NCI-H82 treated with DMSO at 0.1 percent for 48 hours (cell line): ENCODE measurements at regions not wholly inside any gene's neighbourhood (a gene's known extent, or its start where the extent isn't known, plus 50 kb on each side); places are given as distances from the start of the nearest gene placed in this dataset.
"Not testable (repeated sequence)": the region's sequence is repeated elsewhere in the genome, so short reads cannot be mapped to it uniquely, and the experiment has no call there.

Source experiments
- DNase-seq: peaks from one replicate; lab custom pipeline; 2025; ENCODE audit not compliant: unreplicated experiment; lab: John Stamatoyannopoulos, UW

DNA sequence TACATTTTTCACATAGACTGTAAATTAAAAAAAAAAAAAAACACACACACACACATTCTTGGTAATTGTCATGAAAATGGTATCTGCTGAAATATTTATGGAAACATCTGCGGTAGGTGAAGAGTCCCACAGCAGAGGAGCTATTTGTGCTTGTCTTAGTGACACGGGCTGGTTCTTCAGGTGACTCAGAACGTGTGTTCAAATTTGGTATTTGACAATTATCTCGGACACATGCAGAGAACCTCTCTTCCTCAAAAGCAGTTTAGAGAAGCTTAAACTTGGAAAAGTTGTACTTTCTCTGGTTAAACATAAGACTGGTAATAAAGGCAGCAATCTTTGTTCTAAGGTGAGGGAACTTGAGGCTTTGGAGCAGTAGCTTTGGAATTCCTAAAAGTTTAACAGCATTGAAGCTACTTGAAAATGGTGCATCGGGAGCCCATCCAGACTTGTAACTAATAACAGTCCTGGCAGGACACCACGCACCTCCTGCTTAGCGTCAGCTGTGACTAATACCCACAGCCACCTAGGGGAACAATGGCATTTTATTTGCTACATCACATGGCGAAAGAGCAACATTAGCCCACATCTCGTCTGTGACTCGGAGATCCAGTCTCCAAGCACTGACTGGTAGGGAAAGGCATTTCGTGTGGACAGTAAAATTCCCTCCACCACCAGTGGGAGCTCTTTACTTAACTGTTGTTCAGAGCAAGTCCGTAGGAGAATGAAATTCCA is 1505.1 kb upstream of the SLC10A2 start:
- peak; percentile 59 for DNase-seq

DNA sequence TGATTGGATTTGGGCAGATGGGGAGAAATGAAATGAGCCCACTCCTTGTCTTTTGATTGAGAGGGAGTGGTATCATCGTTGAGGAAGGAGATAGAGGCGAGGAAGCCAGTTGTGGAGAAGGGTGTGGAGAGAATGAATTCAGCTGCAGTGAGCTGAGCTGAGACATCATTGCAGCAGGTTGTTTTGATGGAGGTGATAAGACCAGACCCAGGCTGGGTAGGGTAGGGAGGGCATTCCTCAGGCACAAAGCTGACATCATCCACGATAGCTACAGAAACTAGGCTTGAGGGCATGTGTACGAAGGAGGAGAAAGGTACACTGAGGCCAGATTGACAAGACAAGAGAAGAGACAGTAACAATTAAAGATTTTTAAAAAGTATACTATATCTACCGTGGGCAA is 1500.9 kb upstream of the SLC10A2 start:
- DNase-seq = no peak

DNA sequence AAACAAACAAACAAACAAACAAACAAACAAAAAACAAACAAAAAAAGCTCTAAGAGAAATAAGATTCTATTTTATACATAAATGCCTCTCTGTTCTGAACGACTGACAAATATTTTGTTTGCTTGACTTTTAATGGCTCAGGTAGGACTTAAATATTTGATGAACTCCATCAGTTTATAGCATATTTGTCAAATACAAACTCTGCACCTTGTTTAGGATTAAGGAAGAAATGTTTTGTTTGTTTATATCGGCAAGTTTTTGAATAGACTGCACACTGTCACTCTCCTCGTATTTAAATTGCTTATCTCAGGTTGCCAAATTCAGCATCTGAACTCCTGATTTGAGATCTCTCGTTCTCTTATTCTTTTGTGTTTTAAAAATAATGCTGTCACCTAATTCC is 1499.7 kb upstream of the SLC10A2 start:
- DNase-seq = no peak

DNA sequence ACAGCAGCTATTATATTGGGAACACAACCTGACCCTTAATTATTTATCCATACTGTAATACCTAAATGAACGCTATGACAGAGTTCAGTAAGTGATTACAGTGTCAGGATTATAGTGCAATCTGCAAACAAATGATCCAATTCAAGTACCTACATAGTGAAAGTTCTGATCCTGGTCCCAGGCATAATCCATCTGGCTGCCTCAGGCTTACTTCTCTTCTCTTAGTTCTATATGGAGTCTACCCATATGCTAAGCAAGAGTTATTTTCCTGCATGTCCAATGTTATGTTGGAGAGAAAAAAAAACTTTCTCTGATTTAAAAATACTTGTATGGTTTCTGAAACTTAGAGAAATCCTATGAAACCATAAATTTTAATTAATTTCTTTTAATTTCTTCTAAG is 1487.7 kb upstream of the SLC10A2 start:
- DNase-seq = peak; percentile 45

- no peak for DNase-seq
These were observed 1487.0 kb upstream of the SLC10A2 start for GRCh38 chr13:104553186-104553585.

DNA sequence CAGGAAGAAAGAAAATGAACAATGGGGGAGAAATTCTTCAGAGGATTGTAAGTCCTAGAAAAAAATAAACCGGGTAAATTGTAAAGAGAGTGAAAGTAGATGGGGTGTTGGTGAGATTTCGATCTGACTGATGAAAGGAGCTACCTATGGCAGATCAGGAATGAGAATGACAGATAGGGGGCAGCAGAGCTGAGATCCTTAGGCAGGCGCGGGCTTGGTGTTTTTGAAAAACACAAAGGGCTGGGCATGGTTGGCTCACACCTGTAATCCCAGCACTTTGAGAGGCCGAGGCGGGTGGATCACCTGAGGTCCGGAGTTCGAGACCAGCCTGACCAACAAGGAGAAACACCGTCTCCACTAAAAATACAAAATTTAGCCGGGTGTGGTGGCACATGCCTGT is 1468.6 kb upstream of the SLC10A2 start:
- DNase-seq = no peak

DNA sequence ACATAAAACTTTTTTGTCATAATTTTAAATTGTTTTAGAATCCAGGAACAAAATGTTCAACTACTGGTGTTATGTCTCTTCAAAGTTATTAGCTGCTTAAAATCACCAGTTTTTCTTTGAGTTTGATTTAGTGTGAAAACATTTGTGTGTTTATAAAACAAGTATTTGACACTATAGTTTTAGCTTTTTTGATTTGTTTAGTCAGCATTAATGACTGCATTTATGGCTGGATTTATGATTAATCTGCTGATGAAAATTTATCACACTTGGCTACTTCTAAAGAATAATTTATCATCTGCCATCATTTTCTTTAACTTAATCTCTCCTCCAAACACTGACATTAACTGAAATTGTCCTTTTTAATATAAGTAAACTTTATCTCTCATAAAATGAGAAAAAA is 1465.9 kb upstream of the SLC10A2 start:
- DNase-seq = no peak

DNA sequence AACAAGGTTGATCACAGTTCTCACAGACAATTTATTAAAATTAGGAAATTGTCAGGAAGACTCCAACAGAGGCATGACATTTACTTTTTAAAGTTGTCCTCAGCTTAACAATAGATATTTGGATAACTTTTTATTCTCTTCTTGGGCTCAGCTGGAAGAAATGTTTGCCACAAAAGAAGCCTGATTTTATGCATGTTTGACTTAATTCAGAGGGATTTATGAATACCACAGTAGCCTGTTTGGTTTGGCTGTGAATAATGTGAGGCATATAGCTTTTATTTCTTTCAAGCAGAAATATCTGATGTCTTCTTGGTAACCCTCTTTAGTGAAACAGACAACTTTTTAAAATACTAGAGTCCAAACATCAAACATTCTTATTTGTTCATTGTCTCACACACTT is 1464.5 kb upstream of the SLC10A2 start:
- DNase-seq = no peak

DNA sequence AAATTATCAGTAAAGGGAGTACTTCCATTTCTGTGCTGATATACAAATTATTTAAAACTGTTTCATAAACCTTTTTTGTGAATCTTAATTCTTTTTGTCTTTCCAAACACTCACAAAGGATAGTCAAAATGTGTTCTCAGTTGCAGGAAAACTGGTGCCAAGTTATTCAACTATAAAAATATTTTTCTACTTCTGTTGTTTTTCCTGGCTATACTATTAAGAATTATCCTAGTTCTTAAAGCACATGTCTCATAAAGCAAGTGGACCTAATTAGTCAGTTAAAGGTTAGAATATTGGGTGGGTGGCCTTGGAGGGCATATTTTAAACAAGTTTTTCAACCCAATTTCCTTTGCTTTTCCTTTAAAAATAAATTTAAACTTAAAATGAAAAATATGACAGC is 1460.3 kb upstream of the SLC10A2 start:
- DNase-seq = no peak

DNA sequence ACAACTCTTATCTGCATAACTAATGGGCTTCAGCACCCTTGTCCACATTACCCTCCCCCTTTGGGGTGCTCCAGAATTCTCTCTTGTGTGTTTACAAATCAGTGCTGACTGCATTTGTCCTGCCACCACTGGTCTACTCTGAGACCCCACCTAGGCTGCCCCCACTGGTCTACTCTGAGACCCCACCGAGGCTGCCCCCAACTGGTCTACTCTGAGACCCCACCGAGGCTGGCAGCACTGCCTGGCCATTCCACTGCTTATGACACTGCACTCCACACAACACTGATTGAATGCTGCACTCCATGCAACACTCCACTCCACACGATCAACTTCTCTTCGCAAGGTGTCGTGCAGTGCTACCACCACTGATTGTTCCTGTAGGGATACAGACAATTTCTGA is 1459.2 kb upstream of the SLC10A2 start:
- DNase-seq = no peak

DNA sequence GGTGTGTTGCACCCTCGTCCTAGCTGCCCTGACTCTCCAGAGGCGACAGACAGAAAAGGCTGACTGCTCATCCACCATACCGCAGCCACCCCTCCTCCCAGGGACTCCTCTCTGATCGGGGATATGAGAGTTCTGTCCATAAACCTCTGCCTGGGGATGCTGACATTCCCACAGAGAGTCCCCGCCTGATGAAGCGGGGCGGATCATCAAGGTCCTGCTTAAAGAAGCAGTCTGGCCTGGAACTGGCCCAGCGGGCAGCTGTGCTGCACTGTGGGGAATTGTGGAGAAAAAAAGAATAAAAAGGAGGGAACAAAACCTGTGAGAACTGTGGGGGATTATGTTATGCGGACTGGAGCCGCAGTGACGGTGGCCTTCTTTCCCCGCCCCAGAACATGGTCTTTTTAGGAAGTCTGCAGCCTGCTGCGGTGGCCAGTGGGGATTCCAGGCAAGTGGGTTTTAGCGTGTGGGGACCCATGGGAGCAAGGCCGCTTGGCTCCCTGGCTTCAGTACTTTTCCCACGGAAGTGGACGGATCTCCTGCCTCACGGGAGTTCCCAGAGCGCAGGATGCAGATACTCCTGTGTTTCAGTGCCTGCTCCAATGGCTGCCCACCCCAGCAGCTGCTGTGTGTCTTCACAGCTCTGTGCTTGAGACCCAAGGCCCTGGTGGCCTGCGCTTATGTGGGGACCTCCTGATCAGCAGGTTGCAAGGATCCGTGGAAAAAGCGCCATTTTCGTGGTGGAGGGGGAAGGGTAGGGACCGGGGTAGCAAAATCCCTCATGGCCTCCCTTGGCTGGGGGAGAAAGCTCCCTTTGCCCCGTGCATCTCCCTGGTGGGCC is 1456.2 kb upstream of the SLC10A2 start:
- DNase-seq = no peak

DNA sequence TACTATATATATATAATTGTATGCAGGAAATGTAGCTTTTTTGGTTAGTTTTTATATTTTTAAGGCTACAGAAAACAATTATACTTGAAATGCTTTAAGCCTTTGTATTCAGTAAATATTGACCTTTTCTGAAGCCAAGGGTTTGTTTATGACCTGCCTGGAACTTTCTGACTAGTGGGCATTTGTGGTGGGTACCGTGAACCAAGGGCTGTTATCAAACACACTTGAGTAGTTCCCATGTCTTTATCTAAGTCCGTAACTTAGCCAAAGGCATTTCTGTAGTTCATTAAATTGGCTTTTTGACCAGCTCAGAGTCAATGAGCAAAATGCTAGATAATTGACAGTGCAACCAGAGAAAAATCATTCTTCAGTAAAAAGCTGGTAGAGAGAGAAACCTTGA is 1444.2 kb upstream of the SLC10A2 start:
- DNase-seq = no peak

DNA sequence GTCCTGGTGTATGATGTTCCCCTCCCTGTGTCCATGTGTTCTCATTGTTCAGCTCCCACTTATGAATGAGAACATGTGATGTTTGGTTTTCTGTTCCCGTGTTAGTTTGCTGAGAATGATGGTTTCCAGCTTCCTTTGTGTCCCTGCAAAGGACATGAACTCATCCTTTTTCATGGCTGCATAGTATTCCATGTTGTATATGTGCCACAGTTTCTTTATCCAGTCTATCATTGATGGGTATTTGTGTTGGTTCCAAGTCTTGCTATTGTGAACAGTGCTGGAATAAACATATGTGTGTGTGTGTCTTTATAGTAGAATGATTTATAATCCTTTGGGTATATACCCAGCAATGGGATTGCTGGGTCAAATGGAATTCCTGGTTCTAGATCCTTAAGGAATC is 1427.3 kb upstream of the SLC10A2 start:
- DNase-seq = not testable (repeated sequence)

DNA sequence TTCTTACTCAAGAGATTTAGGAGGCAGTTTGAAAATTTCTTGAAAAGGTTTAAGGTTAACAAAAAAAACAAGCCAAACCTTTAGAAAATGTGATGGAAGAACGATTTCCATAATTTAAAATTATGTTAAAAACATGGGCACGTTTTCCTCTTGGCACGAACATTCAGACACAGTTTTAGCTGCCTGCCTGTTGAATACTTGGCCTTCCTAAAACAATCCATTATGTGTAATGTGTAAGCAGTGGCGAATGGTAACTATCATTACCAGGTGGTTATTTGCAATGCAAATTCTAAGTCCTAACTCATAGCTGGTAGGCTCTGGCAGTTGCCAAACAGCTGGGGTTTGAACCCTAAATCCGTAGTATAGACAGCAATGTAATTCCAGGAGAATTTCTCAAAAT is 1425.7 kb upstream of the SLC10A2 start:
- no peak for DNase-seq

- no peak for DNase-seq
These were observed 1420.8 kb upstream of the SLC10A2 start for GRCh38 chr13:104487006-104487405.

DNA sequence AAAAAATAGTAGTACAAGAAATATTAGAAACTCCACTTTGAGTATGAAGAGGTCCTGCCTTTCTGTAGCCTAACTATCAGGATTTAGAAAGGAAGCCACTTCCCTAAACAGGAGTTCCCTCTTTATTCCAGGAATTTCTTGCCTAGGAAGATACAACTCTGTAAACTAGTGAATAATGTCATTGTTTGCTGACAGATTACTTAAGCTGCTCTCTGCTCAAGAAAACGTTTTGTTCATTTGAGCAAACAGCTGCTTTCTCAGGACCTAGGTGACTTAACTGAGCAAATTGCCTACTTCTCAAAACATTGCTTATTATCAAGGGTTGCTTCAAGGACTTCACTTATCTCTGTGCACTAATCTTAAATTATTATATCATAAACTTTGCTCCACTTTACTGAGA is 1419.4 kb upstream of the SLC10A2 start:
- DNase-seq = no peak

GRCh38 chr13:104483631-104484030 is 1417.4 kb upstream of the SLC10A2 start:
- DNase-seq = no peak

- no peak for DNase-seq
These were observed 1411.0 kb upstream of the SLC10A2 start for GRCh38 chr13:104477261-104477660.

DNA sequence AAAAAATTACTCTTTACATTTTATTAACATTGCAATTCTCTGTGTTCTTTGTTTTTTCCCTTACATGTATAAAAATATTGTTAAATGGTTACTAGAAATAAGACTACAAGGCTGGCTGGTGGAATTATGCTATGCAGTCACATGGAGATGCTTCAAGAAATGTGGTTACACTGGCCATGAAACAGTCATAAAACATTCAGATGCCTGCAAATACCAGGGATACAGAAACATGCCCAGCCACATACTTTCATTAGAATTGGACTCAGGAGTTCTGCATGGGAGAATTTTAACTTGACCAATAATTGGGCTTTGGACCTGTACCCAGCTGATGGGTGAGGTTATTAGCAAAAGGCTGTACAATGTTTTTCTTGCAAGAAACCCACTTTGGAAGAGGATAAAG is 1407.7 kb upstream of the SLC10A2 start:
- DNase-seq = no peak

DNA sequence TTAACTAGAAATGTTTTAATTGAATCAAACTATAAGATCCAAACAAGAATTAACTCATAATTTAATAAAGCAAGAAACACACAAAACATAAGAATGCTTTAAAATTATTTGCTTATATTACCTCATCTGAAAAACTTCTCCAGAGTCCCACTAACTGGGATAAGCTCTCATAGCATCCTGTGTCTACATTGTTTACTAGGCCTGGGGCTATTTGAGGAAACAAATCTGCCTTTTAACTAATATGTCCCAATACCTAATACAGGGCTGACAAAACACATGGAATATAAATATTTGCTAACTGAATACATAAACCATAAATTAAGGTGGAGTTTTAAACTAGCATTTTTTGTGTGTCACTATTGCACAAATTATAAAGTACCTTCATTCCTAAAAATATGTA is 1399.8 kb upstream of the SLC10A2 start:
- DNase-seq = no peak

DNA sequence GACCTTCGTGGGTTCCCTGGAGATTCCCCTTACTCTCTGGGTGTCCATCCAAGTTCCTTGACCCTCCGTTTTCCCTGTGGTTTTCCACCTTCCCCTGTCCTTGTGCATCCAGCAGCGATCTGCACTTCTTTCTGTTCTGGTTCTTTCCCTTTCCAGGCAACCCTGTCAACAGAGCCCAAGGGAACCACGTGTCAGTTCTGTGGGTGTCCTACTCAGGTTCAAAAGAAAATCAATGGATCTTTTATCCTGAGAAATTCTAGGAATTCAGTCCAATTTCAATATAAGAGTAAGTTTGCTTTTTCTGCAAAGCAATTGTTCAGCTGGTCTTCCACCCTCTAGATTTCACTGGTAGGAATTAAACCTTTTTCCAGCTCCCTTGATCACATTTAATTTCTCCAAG is 1394.8 kb upstream of the SLC10A2 start:
- no peak for DNase-seq

DNA sequence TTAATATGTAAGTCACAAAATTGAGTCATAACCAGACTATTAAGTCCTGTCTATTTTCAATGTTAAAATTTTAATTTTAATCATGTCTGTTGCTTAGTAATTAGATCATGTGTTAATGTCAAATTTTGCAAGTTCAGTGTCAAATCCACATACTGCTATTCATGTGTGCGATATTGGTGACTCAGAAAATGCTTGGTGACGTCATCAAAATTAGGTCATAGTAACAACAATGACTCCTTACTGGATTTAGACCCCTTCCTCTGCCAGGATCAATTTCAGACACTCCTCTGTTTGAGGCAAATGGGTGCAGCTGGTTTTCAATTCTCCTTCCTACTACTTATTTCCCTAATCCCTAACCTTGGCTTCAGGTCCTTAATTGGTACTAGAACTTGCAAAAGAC is 1394.3 kb upstream of the SLC10A2 start:
- no peak for DNase-seq

DNA sequence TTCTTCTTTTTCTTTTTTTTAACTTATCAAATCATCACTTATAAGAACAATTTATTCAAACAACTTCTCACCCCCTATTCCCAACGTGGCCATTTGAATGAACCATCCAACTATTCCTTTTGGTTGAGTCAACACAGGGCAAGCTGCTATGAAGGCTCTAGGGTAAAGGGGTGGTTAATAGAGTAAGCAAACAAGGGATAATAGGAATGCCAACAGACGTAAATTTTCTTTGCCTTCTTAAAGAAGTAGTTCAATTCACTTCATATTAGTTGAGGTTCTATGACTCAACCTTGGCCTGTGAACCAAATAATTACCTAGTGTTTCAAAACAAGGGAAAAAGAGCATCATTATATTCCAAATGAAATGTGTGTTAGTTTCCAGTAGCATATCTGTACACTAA is 1383.8 kb upstream of the SLC10A2 start:
- no peak for DNase-seq
